Effector memory CD4-positive, alpha-beta T cell (primary cell): ENCODE measurements at regions not wholly inside any gene's neighbourhood (a gene's known extent, or its start where the extent isn't known, plus 50 kb on each side); places are given as distances from the start of the nearest gene placed in this dataset.

Experiments
- DNase-seq, 3 donors: peaks; one replicate each; pipeline ENCODE4 v3.0.0-alpha.2; 2020
- H3K27ac ChIP-seq: 2 replicates; pipeline ENCODE4 v1.7.0; 2013; ENCODE audit warnings: mild to moderate bottlenecking, low read length, moderate library complexity; ENCODE audit not compliant: insufficient read depth, poor library complexity, severe bottlenecking
- H3K27me3 ChIP-seq: replicated peaks from 2 replicates; pipeline ENCODE4 v1.7.0; 2013; ENCODE audit warnings: mild to moderate bottlenecking, low read length; ENCODE audit not compliant: insufficient read depth, control insufficient read depth, poor library complexity, severe bottlenecking
- H3K36me3 ChIP-seq: 2 replicates; pipeline ENCODE4 v1.7.0; 2013; ENCODE audit warnings: mild to moderate bottlenecking, low read length, moderate library complexity; ENCODE audit not compliant: control insufficient read depth, insufficient read depth
- H3K4me1 ChIP-seq: 2 replicates; pipeline ENCODE4 v1.7.0; 2013; ENCODE audit warnings: low read length, mild to moderate bottlenecking; ENCODE audit not compliant: control insufficient read depth, insufficient read depth, poor library complexity, severe bottlenecking
- H3K4me3 ChIP-seq: 2 replicates; pipeline ENCODE4 v1.7.0; 2013; ENCODE audit warnings: low read length, low read depth, mild to moderate bottlenecking; ENCODE audit not compliant: insufficient read depth, poor library complexity, severe bottlenecking
- H3K9me3 ChIP-seq: 2 replicates; pipeline ENCODE4 v1.7.0; 2013; ENCODE audit warnings: mild to moderate bottlenecking, low read length, moderate library complexity; ENCODE audit not compliant: control insufficient read depth

DNA sequence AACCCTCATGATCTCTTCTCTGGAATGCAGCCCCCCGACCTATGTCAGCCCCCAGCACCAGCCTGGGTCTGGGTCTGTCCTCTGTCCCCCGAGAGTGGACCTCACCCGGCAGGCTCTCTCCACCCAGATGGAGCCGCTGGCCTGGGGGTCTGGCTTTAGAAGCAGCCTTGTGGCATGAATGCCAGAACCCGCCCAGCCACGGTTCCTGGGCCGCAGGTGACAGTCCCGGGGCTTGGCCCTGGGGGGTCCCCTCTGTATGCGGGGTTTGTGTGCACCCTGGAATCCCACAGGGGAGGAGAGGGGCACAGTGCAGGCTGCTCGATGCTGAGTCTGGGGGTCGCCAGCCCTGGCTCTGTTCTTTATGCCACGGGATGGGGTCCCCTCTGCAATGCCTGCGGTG, 96.0 kb upstream of the ACTRT2 start:
- H3K27ac ChIP-seq, result no peak overlapping the region
- no peaks in the 10 kb centered on the region for H3K27me3 ChIP-seq
- no peaks in the 10 kb centered on the region for H3K36me3 ChIP-seq
- no peak for DNase-seq
- H3K4me1 ChIP-seq, result peaks cover 5% of the 10 kb centered on the region
- no peaks in the 10 kb centered on the region for H3K9me3 ChIP-seq
- no peak overlapping the region for H3K4me3 ChIP-seq

DNA sequence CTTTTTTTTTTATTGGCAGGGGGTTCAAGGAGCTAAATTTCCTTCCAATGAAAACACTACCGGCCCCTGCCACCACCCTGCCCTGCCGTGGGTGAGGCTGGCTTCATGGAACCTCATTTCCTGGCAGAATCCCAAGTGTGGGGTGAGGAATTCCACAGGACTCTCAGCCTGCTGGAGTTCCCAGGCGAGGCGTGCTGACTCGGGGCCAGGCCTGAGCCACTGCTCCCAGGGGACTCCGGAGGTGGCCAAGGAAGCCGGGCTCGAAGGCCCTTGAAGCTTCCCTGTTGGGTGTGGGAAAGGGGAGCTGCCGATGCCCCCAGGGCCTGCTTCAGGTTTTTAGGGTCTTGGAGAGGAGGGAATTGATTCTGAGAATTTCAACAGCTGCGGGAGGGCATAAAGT, 95.3 kb upstream of the ACTRT2 start:
- Histone ChIP-seq H3K4me1 (peaks cover 5% of the 10 kb centered on the region), H3K36me3 (no peaks in the 10 kb centered on the region), H3K27ac (no peak overlapping the region), H3K27me3 (no peaks in the 10 kb centered on the region), H3K9me3 (no peaks in the 10 kb centered on the region), H3K4me3 (no peak overlapping the region)
- DNase-seq, result no peak

DNA sequence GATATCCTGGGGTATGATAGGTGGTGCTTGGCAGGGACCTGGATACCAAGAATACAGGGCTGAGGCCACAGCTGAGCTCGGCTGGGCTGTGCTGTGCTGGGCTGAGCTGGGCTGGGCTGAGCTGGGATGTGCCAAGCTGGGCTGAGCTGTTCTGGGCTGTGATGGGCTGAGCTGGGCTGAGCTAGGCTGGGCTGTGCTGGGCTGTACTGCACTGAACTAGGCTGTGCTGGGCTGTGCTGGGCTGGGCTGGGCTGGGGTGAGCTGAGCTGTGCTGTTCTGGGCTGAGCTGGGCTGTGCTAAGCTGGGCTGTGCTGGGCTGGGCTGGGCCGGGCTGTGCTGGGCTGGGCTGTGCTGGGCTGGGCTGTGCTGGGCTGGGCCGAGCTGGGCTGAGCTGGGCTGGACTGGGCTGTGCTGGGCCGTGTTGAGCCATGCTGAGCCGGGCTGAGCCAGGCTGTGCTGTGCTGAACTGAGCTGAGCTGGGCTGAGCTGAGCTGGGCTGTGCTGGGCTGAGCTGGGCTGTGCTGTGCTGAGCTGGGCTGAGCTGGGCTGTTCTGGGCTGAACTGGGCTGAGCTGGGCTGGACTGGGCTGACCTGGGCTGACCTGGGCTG, 94.7 kb upstream of the ACTRT2 start:
- no peak overlapping the region for H3K27ac ChIP-seq
- DNase-seq, result no peak
- no peaks in the 10 kb centered on the region for H3K9me3 ChIP-seq
- peaks cover 5% of the 10 kb centered on the region for H3K4me1 ChIP-seq
- H3K36me3 ChIP-seq, result no peaks in the 10 kb centered on the region
- H3K27me3 ChIP-seq, result no peaks in the 10 kb centered on the region
- no peak overlapping the region for H3K4me3 ChIP-seq

GRCh38 chr1:2927393-2928360, 93.6 kb upstream of the ACTRT2 start:
- H3K4me3 ChIP-seq, result no peak overlapping the region
- no peaks in the 10 kb centered on the region for H3K9me3 ChIP-seq
- no peaks in the 10 kb centered on the region for H3K36me3 ChIP-seq
- DNase-seq, result no peak
- no peaks in the 10 kb centered on the region for H3K27me3 ChIP-seq
- H3K27ac ChIP-seq, result no peak overlapping the region
- H3K4me1 ChIP-seq, result no peaks in the 10 kb centered on the region

DNA sequence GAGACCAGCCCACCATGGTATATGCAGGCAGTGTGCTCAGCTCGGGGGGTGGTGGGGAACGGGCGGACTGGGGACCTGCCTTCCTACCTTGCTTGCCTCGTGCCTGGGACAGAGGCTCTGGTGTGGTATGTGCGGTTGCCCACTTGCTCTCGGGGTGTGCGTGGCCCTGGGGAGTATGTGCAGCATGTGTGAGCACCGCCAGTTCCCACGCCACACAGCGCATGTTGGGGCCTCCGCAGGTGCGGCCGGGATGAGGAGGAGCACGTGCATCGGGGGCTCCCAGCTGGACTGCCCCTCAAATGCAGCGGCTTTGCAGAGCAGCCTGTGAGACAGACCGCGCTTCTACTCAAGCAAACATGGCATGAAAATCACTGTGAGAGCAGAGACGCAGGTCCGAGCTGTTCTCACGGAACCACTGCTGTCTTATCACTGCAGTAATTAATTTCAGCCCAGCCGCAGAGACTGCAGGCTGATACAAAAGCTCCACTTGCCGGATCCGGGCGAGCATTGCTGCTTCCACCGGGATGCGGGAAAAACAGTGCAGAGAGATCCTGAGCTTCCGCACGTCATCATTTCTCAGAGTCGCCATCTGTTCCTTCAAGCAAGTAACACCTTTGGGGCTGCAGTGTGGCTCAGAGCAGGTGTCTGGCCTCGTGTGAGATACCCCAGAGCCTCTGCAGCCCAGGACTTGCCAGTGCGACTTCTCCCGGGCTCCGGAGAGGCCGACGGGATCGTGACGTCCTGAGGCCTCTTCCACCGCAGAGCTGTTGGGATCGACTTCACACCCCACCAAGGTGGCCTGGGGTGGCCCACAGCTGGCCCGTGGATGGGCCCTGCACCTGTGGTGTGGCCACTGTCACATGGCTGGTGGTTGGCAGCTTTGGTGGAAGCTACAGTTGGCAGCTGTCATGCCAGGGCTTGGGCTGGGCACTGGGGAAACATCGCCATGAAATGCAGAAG, 92.6 kb upstream of the ACTRT2 start:
- H3K9me3 ChIP-seq, result no peaks in the 10 kb centered on the region
- H3K4me1 ChIP-seq, result no peaks in the 10 kb centered on the region
- no peak overlapping the region for H3K27ac ChIP-seq
- H3K4me3 ChIP-seq, result no peak overlapping the region
- no peaks in the 10 kb centered on the region for H3K27me3 ChIP-seq
- no peak for DNase-seq
- H3K36me3 ChIP-seq, result no peaks in the 10 kb centered on the region

GRCh38 chr1:2929335-2929734, 91.9 kb upstream of the ACTRT2 start:
- DNase-seq, result no peak
- no peak overlapping the region for H3K4me3 ChIP-seq
- H3K27me3 ChIP-seq, result no peaks in the 10 kb centered on the region
- H3K36me3 ChIP-seq, result no peaks in the 10 kb centered on the region
- no peak overlapping the region for H3K27ac ChIP-seq
- no peaks in the 10 kb centered on the region for H3K4me1 ChIP-seq
- no peaks in the 10 kb centered on the region for H3K9me3 ChIP-seq

GRCh38 chr1:2930016-2930815, 91.1 kb upstream of the ACTRT2 start:
- no peaks in the 10 kb centered on the region for H3K27me3 ChIP-seq

GRCh38 chr1:2930913-2931723, 90.1 kb upstream of the ACTRT2 start:
- Histone ChIP-seq H3K9me3 (no peaks in the 10 kb centered on the region), H3K27me3 (no peaks in the 10 kb centered on the region), H3K36me3 (no peaks in the 10 kb centered on the region), H3K4me3 (no peak overlapping the region), H3K4me1 (no peaks in the 10 kb centered on the region), H3K27ac (no peak overlapping the region)
- DNase-seq, result no peak

More at GRCh38 chr1:2930016-2930815, 91.1 kb upstream of the ACTRT2 start:
- Histone ChIP-seq H3K9me3 (no peaks in the 10 kb centered on the region), H3K36me3 (no peaks in the 10 kb centered on the region), H3K27ac (no peak overlapping the region), H3K4me1 (no peaks in the 10 kb centered on the region), H3K4me3 (no peak overlapping the region)
- DNase-seq, result no peak
